Esophagus muscularis mucosa (tissue), 3 donors: ENCODE measurements at regions not wholly inside any gene's neighbourhood (a gene's known extent, or its start where the extent isn't known, plus 50 kb on each side); places are given as distances from the start of the nearest gene placed in this dataset.

Experiments
- EP300 ChIP-seq: sonication (generic); formaldehyde crosslinking; IDR thresholded peaks from one replicate; pipeline ENCODE4 v1.6.1; 2017; ENCODE audit warnings: antibody characterized with exemption
- TF ChIP-seq, protein P1 (sequence below), 3 experiments: fragments of 200-600 bp in 2 of 3; fragments of 450-650 bp in 1 of 3; sonication (generic) in 2 of 3; IDR thresholded peaks; one replicate each; pipeline ENCODE4 v1.5.1; 2017 to 2019; ENCODE audit warnings: antibody characterized with exemption in 3 of 3, mild to moderate bottlenecking in 2 of 3, moderate library complexity in 1 of 3

GRCh38 chr9:25374281-25374680 lies 304.0 kb downstream of the TUSC1 start:
- TF ChIP-seq, protein P1, sequence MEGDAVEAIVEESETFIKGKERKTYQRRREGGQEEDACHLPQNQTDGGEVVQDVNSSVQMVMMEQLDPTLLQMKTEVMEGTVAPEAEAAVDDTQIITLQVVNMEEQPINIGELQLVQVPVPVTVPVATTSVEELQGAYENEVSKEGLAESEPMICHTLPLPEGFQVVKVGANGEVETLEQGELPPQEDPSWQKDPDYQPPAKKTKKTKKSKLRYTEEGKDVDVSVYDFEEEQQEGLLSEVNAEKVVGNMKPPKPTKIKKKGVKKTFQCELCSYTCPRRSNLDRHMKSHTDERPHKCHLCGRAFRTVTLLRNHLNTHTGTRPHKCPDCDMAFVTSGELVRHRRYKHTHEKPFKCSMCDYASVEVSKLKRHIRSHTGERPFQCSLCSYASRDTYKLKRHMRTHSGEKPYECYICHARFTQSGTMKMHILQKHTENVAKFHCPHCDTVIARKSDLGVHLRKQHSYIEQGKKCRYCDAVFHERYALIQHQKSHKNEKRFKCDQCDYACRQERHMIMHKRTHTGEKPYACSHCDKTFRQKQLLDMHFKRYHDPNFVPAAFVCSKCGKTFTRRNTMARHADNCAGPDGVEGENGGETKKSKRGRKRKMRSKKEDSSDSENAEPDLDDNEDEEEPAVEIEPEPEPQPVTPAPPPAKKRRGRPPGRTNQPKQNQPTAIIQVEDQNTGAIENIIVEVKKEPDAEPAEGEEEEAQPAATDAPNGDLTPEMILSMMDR (IDR thresholded peaks at IDR 0.05): no peak
- no peak for TF ChIP-seq EP300
